ENCODE measurements at regions not wholly inside any gene's neighbourhood (a gene's known extent, or its start where the extent isn't known, plus 50 kb on each side); places are given as distances from the start of the nearest gene placed in this dataset.
"Not testable (repeated sequence)": the region's sequence is repeated elsewhere in the genome, so short reads cannot be mapped to it uniquely, and the experiment has no call there.

DNA sequence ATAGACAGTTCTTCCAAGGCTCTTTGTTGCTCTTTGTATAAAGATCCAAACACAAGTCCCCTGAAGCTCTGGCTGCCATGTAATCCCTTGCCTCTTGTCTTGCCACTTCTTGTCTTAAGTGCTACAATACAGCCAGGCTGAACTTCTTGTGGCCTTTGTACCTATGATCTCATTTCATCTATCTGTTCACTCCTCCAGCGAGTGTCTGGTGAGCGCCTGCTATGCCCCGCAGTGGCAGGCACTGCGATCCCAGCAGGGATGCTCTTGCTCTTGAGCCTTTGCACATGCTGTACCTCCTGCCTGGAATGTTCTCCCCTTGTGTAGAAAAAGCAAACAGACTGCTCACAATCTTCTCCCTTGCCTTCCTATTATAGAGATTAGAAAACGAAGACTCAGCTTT is 81.9 kb upstream of the ADPGK start:
- DNase-seq (ENCODE audit: low spot score): no peak

GRCh38 chr15:72864681-72865080 is 81.1 kb upstream of the ADPGK start:
- DNase-seq (ENCODE audit: low spot score): no peak

DNA sequence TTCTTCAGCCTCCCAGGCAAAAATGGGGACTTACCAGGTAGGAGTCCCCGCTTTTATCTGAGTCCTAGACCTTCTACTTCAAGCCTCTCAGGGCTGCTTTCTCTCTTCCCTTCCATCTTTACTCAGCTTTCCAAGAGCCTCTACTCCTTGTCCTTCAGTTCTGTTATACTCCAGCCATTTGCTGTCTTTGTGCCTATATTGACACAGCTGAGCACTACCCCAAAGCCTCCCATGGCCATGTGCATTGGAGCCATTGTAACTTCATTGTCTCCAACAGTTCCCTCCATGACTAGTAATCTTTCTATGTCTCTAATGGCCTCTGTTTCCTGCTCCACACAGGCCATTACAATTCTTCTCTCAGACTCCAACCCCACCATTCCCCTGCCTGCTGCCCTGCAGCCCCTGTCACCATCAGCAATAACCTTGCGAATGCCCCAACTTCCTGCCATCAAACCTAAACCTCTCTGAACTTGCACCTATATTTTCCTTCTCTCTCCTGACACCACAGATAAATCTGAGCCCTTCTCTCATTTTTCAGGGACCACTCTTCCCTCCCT is 77.9 kb upstream of the ADPGK start:
- no peak for DNase-seq (ENCODE audit: low spot score)

DNA sequence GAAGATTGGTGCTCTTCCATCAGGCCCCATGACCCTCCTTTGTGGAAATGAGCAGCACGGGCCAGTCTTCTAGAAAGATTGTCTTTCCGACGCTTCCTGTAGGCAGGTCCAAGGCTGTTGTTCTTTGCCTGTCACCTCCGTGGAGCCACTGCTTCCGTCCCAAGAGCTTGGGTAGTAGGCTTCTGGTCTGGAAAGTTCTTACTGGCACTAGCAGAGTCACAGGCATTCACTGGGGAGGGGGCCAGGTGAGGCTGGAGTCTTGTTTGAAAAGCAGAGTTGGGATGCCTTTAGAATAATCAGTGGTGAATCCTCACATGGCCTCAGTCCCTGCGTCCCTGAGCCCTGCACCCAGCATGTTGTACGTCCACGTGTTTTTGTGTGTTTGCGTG is 76.2 kb upstream of the ADPGK start:
- no peak for DNase-seq (ENCODE audit: low spot score)

- DNase-seq (ENCODE audit: low spot score): no peak
Observed at GRCh38 chr15:72859017-72859756, 75.6 kb upstream of the ADPGK start.

GRCh38 chr15:72858205-72858604 is 74.6 kb upstream of the ADPGK start:
- no peak for DNase-seq (ENCODE audit: low spot score)

- DNase-seq (ENCODE audit: low spot score): no peak
Observed at GRCh38 chr15:72857331-72858063, 73.9 kb upstream of the ADPGK start.

DNA sequence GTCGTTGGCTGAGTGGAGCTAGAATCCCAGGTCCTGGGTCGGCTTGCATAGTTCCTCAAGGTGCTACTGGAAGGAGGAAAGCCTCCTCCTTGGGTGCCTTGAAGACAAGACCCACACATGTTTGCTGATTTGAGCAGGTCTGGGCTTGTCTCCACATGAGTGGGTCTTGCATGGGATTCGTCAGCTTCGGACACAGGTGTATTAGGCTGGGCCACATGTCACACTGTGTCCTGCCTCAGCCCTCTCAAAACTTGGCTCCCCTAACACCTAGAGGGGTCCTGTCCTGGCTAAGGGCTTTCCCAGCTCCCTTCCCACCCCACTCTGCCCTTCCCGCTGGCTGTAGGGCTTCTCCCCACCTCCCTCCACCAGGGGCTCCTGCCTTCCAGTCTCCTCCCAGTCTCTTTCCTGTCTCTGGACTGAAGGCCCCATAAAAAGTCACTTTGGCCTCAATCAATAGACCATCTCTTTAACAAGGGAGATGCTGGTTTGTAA is 73.0 kb upstream of the ADPGK start:
- no peak for DNase-seq (ENCODE audit: low spot score)

GRCh38 chr15:72855791-72856190 is 72.2 kb upstream of the ADPGK start:
- DNase-seq (ENCODE audit: low spot score): no peak

DNA sequence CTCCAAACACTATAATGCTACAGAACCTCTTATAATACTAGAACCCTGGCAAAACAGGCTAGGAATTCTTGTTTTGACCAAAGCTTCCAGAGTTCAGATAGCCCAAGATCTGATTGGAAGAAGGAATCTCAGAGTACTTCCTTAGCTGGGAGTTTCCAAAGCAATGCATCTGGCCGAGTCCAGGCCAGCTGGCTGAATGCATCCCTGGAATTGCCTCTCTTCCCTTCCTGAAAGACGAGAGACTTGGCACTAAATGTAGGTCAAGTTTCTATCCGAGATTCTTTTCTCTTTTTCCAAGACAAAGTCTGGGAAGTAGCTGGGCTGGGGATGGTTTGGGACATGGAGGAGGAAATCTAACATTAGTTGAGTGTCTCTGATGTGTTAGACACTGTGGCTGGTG is 68.7 kb upstream of the ADPGK start:
- DNase-seq (ENCODE audit: low spot score): no peak

- no peak for DNase-seq (ENCODE audit: low spot score)
Observed at GRCh38 chr15:72851586-72851985, 68.0 kb upstream of the ADPGK start.

DNA sequence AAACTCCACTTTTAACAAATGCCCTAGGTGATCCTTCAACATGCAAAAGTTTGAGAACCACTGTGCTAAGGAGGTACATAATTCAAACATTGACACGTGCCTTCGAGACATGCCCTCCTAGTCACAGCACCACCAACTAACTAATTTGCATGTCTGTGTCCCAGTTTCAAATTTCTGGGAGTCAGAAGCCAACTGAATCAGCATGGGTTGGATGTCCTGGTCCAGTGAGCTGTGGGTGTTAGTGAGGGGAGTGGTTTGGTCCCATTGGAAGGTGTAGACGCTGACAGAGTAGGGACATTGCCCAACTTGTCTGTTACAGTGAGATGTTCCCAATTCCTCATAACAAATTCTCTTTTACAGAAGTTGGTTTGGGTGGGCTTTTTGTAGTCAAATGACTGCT is 67.3 kb upstream of the ADPGK start:
- no peak for DNase-seq (ENCODE audit: low spot score)

GRCh38 chr15:72847806-72848205 is 64.2 kb upstream of the ADPGK start:
- DNase-seq (ENCODE audit: low spot score): no peak

DNA sequence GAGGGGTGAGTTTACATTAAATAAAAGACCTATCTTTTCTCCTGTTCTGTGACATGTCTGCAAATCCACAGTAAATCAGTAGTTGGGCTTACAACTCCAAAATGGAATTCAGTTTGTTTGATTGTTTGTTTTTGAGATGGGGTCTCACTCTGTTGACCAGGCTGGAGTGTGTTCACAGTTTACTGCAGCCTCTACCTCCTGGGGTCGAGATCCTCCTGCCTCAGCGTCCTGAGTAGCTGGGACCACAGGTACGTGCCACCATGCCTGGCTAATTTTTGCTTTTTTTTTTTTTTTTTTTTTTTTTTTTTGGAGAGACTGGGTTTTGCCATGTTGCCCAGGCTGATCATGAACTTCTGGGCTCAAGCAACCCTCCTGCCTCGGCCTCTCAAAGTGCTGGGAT is 63.5 kb upstream of the ADPGK start:
- no peak for DNase-seq (ENCODE audit: low spot score)

GRCh38 chr15:72845981-72846383 is 62.4 kb upstream of the ADPGK start:
- DNase-seq (ENCODE audit: low spot score): no peak

DNA sequence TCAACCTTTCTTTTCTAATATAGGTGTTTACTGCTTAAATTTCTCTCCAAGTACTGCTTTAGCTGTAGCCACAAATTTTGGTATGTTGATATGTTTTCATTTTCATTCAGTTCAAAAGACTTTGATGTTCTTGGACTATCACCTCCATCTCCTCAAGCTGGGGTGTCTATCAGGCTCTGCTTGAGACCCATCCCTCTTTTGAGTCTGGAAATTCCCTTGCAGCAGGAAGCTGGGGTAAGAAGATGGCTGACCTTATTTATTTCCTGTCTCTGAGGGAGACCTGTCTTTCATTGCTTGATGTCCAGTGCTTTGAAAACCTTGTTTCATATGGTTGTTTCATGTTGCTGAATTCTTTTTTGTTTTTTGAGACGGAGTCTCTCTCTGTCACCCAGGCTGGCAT is 60.5 kb upstream of the ADPGK start:
- no peak for DNase-seq (ENCODE audit: low spot score)

DNA sequence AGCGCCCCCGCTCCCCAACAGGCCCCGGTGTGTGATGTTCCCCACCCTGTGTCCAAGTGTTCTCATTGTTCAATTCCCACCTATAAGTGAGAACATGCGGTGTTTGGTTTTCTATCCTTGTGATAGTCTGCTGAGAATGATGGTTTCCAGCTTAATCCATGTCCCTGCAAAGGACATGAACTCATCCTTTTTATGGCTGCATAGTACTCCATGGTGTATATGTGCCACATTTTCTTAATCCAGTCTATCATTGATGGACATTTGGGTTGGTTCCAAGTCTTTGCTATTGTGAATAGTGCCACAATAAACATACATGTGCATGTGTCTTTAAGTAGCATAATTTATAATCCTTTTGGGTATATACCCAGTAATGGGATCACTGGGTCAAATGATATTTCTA is 59.8 kb upstream of the ADPGK start:
- DNase-seq (ENCODE audit: low spot score): not testable (repeated sequence)

DNA sequence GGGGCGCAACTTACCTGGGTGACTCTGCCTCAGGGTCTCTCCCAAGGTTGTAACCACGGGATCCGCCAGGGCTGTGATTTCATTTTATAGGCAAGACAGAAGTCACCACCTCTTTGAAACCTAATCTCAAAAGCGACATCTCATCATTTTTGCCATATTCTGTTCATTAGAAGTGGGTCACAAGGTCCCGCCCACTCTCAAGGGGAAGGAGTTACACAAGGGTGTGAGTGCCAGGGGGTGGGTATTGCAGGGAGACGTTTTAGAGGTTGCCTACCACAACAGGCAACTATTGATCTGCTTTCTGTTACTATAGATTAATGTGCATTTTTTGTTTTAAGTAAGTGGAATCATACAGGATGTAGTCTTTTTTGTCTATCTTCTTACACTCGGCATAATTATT is 56.6 kb upstream of the ADPGK start:
- DNase-seq (ENCODE audit: low spot score): no peak

GRCh38 chr15:72838311-72838731 is 54.8 kb upstream of the ADPGK start:
- no peak for DNase-seq (ENCODE audit: low spot score)

DNA sequence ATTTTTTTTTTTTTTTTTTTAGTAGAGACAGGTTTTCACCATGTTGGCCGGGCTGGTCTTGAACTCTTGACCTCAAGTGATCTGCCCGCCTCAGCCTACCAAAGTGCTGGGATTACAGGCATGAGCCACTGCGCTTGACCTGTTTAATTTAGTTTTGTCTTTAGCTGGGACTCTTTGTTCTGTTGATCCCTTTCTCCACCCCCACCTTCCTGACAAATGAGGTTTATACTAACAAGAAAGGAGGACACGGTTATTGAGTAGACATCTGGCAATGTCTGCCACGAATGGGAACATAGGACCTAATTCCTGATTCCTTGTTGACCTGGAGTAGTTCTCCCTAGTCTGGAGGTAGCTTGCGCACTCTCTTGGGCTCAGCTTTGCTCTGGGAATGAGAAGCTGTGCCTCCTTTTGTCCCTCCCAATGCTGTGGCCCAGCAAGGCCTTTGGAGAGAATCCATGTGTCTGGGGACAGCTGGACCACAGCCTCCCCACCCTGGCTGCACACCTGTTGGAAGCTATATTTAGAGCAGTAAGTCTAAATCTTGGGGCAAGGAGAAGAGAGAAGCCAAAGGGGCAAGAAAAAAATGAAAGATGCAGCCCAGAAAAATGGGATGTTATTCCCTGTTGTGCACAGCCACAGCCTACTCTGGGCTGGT is 53.2 kb upstream of the ADPGK start:
- DNase-seq (ENCODE audit: low spot score): no peak

GRCh38 chr15:72835294-72835890 is 51.8 kb upstream of the ADPGK start:
- no peak for DNase-seq (ENCODE audit: low spot score)

DNA sequence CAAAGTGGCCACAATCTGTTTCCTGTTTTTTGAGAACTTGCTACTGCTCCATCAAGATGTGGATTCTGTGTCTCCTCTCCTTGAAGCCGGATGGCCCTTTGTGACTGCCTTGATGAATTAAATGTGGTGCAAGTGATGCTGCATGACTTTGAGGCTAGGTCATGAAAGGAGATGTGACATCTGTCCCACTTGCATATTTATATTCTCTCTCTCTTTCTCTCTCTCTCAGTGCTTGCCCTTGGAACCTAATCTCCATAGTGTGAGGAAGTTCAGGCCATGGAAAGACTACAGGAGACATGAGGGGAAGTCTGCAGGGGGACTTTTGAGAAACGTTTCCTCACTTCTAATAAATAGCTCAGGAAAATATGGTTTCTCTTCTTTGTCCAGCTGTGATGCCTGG is 50.0 kb upstream of the ADPGK start:
- DNase-seq (ENCODE audit: low spot score): no peak

Data from hepatic stellate cell (primary cell).